ENCODE measurements at regions not wholly inside any gene's neighbourhood (a gene's known extent, or its start where the extent isn't known, plus 50 kb on each side); places are given as distances from the start of the nearest gene placed in this dataset.

GRCh38 chr1:3978196-3978989 is 78.3 kb upstream of the C1orf174 start:
- H3K4me1 ChIP-seq = no peaks in the 10 kb centered on the region
- no peak overlapping the region for H3K27ac ChIP-seq
- WGBS, 2 donors (ENCODE audit: low coverage in 1 of 2) = 48 to 79% methylated on average over 2 to 15 of the region's 23 CpGs
- peaks cover 73% of the 10 kb centered on the region for H3K27me3 ChIP-seq
- no peaks in the 10 kb centered on the region for H3K9me3 ChIP-seq
- no peak overlapping the region for H3K4me3 ChIP-seq
- H3K36me3 ChIP-seq = no peaks in the 10 kb centered on the region
- TF ChIP-seq EP300 (IDR thresholded peaks at IDR 0.05) = no peak
- no peak for ATAC-seq

GRCh38 chr1:3978990-3979325 is 78.9 kb upstream of the C1orf174 start:
- H3K36me3 ChIP-seq = no peaks in the 10 kb centered on the region
- no peaks in the 10 kb centered on the region for H3K4me1 ChIP-seq
- no peaks in the 10 kb centered on the region for H3K9me3 ChIP-seq
- H3K27ac ChIP-seq = no peak overlapping the region
- H3K27me3 ChIP-seq = peaks cover 69% of the 10 kb centered on the region
- no peak overlapping the region for H3K4me3 ChIP-seq
- TF ChIP-seq EP300 (IDR thresholded peaks at IDR 0.05) (no peak), CTCF (IDR thresholded peaks at IDR 0.05) (no peak), POLR2A (IDR thresholded peaks at IDR 0.05) (no peak), POLR2AphosphoS5 (IDR thresholded peaks at IDR 0.05) (no peak)
- no peak for ATAC-seq
- 44 to 47% methylated on average over 5 of the region's 9 CpGs for WGBS, 2 donors (ENCODE audit: low coverage in 1 of 2)

GRCh38 chr1:3981261-3981660 is 81.2 kb upstream of the C1orf174 start:
- ATAC-seq = no peak
- Histone ChIP-seq H3K27ac (no peak overlapping the region), H3K27me3 (peaks cover 53% of the 10 kb centered on the region), H3K9me3 (no peaks in the 10 kb centered on the region), H3K36me3 (no peaks in the 10 kb centered on the region), H3K4me3 (no peak overlapping the region), H3K4me1 (no peaks in the 10 kb centered on the region)
- TF ChIP-seq POLR2AphosphoS5 (IDR thresholded peaks at IDR 0.05) (no peak), POLR2A (IDR thresholded peaks at IDR 0.05) (no peak), CTCF (IDR thresholded peaks at IDR 0.05) (no peak), EP300 (IDR thresholded peaks at IDR 0.05) (no peak)
- 31% methylated on average over 5 of the region's 5 CpGs; no CpG with 5 or more reads in 1 of the 2 donors for WGBS, 2 donors (ENCODE audit: low coverage in 1 of 2)

GRCh38 chr1:3981746-3982505 is 81.9 kb upstream of the C1orf174 start:
- Histone ChIP-seq H3K27ac (no peak overlapping the region), H3K27me3 (peaks cover 50% of the 10 kb centered on the region), H3K4me3 (no peak overlapping the region), H3K4me1 (no peaks in the 10 kb centered on the region), H3K9me3 (no peaks in the 10 kb centered on the region), H3K36me3 (no peaks in the 10 kb centered on the region)
- WGBS, 2 donors (ENCODE audit: low coverage in 1 of 2) = 10 to 32% methylated on average over 2 to 3 of the region's 12 CpGs
- no peak for ATAC-seq
- TF ChIP-seq EP300 (IDR thresholded peaks at IDR 0.05) (no peak), POLR2AphosphoS5 (IDR thresholded peaks at IDR 0.05) (no peak), CTCF (IDR thresholded peaks at IDR 0.05) (no peak), POLR2A (IDR thresholded peaks at IDR 0.05) (no peak)

GRCh38 chr1:3983181-3983580 is 83.1 kb upstream of the C1orf174 start:
- Histone ChIP-seq H3K4me1 (no peaks in the 10 kb centered on the region), H3K9me3 (no peaks in the 10 kb centered on the region), H3K27ac (no peak overlapping the region), H3K36me3 (no peaks in the 10 kb centered on the region), H3K4me3 (no peak overlapping the region), H3K27me3 (peaks cover 50% of the 10 kb centered on the region)
- no peak for ATAC-seq
- WGBS, 2 donors (ENCODE audit: low coverage in 1 of 2) = 40 to 64% methylated on average over 4 to 6 of the region's 9 CpGs
- TF ChIP-seq POLR2A (IDR thresholded peaks at IDR 0.05) (no peak), POLR2AphosphoS5 (IDR thresholded peaks at IDR 0.05) (no peak), CTCF (IDR thresholded peaks at IDR 0.05) (no peak), EP300 (IDR thresholded peaks at IDR 0.05) (no peak)
